Sigmoid colon (tissue), 6 donors: ENCODE measurements at regions not wholly inside any gene's neighbourhood (a gene's known extent, or its start where the extent isn't known, plus 50 kb on each side); places are given as distances from the start of the nearest gene placed in this dataset.

Experiments
- DNase-seq: peaks from one replicate; pipeline ENCODE4 v3.0.0-alpha.2; 2019
- H3K27ac ChIP-seq, 4 donors: fragments of 200-600 bp; sonication (generic); one replicate each; pipeline ENCODE4 v1.5.1; 2016 to 2019; ENCODE audit warnings: mild to moderate bottlenecking in 1 of 4
- H3K27me3 ChIP-seq, 3 donors: fragments of 200-600 bp; sonication (generic); one replicate each; pipeline ENCODE4 v1.5.1; 2019; ENCODE audit warnings: mild to moderate bottlenecking in 1 of 3
- H3K36me3 ChIP-seq, 4 donors: fragments of 200-600 bp; sonication (generic); one replicate each; pipeline ENCODE4 v1.5.1; 2016 to 2019
- H3K4me1 ChIP-seq, 4 donors: fragments of 200-600 bp; sonication (generic); one replicate each; pipeline ENCODE4 v1.5.1; 2017 to 2019
- H3K4me3 ChIP-seq, 4 donors: fragments of 200-600 bp; sonication (generic); one replicate each; pipeline ENCODE4 v1.5.1; 2017 to 2019; ENCODE audit warnings: mild to moderate bottlenecking in 2 of 4, moderate library complexity in 1 of 4
- H3K9me3 ChIP-seq, 4 donors: fragments of 200-600 bp in 3 of 4; sonication (generic) in 3 of 4; one replicate each; pipeline versions ENCODE4 v1.5.1 to v1.6.1; 2013 to 2019
- EP300 ChIP-seq, 4 donors: sonication (generic); formaldehyde crosslinking; IDR thresholded peaks; one replicate each; pipeline ENCODE4 v1.6.1; 2017; ENCODE audit warnings: antibody characterized with exemption in 4 of 4
- POLR2A ChIP-seq, 2 donors: fragments of 450-650 bp; IDR thresholded peaks; one replicate each; pipeline ENCODE4 v1.6.1; 2016; ENCODE audit warnings: antibody characterized with exemption in 2 of 2, mild to moderate bottlenecking in 2 of 2, moderate library complexity in 2 of 2
- POLR2AphosphoS5 ChIP-seq, 4 donors: sonication (generic); formaldehyde crosslinking; IDR thresholded peaks; one replicate each; pipeline ENCODE4 v1.6.1; 2017; ENCODE audit warnings: antibody characterized with exemption in 4 of 4
- WGBS, 2 donors: extraction: QIAGEN DNeasy Blood & Tissue Kit; methylation state at CpG; one replicate each; pipeline ENCODE4 v1.1.7; 2013; 5-methylcytosine and 5-hydroxymethylcytosine counted together
- intact Hi-C: fragments of 100-400 bp; cut with DNase I; formaldehyde crosslinking; loops from one replicate; pipeline ENCODE4 v1.15.1; 2023
- TF ChIP-seq, protein P1 (sequence below), 4 experiments: fragments of 450-650 bp in 3 of 4; fragments of 200-600 bp in 1 of 4; IDR thresholded peaks; one replicate each; pipeline ENCODE4 v1.5.1; 2016 to 2019; ENCODE audit warnings: antibody characterized with exemption in 4 of 4, mild to moderate bottlenecking in 3 of 4, moderate library complexity in 2 of 4
- donor health status: healthy with polysubstance abuse.
- donor health status: healthy.

GRCh38 chr7:109282726-109283125 is 713.1 kb downstream of the DNAJB9 start:
- H3K4me3 ChIP-seq, result no peak overlapping the region
- no peaks in the 10 kb centered on the region for H3K36me3 ChIP-seq
- no peaks in the 10 kb centered on the region for H3K27me3 ChIP-seq
- H3K4me1 ChIP-seq, result no peaks in the 10 kb centered on the region
- peaks cover 0 to 15% (median 0%) of the 10 kb centered on the region in 4 donors for H3K9me3 ChIP-seq
- no peak for TF ChIP-seq POLR2AphosphoS5 (IDR thresholded peaks at IDR 0.05)
- TF ChIP-seq, protein P1, sequence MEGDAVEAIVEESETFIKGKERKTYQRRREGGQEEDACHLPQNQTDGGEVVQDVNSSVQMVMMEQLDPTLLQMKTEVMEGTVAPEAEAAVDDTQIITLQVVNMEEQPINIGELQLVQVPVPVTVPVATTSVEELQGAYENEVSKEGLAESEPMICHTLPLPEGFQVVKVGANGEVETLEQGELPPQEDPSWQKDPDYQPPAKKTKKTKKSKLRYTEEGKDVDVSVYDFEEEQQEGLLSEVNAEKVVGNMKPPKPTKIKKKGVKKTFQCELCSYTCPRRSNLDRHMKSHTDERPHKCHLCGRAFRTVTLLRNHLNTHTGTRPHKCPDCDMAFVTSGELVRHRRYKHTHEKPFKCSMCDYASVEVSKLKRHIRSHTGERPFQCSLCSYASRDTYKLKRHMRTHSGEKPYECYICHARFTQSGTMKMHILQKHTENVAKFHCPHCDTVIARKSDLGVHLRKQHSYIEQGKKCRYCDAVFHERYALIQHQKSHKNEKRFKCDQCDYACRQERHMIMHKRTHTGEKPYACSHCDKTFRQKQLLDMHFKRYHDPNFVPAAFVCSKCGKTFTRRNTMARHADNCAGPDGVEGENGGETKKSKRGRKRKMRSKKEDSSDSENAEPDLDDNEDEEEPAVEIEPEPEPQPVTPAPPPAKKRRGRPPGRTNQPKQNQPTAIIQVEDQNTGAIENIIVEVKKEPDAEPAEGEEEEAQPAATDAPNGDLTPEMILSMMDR (IDR thresholded peaks at IDR 0.05), result no peak
- TF ChIP-seq EP300 (IDR thresholded peaks at IDR 0.05), result no peak
- TF ChIP-seq POLR2A (IDR thresholded peaks at IDR 0.05), result no peak
- intact Hi-C loops, result no loop called here
- no peak overlapping the region for H3K27ac ChIP-seq
- DNase-seq, result no peak

- 65 to 67% methylated on average over 1 of the region's 1 CpG for WGBS, 2 donors
- no peak for DNase-seq
- Histone ChIP-seq H3K4me1 (no peaks in the 10 kb centered on the region), H3K27me3 (no peaks in the 10 kb centered on the region), H3K9me3 (peaks cover 0 to 14% (median 0%) of the 10 kb centered on the region in 4 donors), H3K36me3 (no peaks in the 10 kb centered on the region), H3K27ac (no peak overlapping the region), H3K4me3 (no peak overlapping the region)
- TF ChIP-seq EP300 (IDR thresholded peaks at IDR 0.05) (no peak), POLR2AphosphoS5 (IDR thresholded peaks at IDR 0.05) (no peak), POLR2A (IDR thresholded peaks at IDR 0.05) (no peak)
- TF ChIP-seq, protein P1 (IDR thresholded peaks at IDR 0.05), result no peak
- intact Hi-C loops, result no loop called here
These were observed 715.3 kb downstream of the DNAJB9 start for GRCh38 chr7:109284943-109285342.

GRCh38 chr7:109295158-109295557 is 725.5 kb downstream of the DNAJB9 start:
- no peak overlapping the region for H3K27ac ChIP-seq
- no peaks in the 10 kb centered on the region for H3K4me1 ChIP-seq
- peaks cover 0 to 6% (median 0%) of the 10 kb centered on the region in 4 donors for H3K9me3 ChIP-seq
- intact Hi-C loops, result no loop called here
- 53 to 68% methylated on average over 2 of the region's 2 CpGs for WGBS, 2 donors
- TF ChIP-seq EP300 (IDR thresholded peaks at IDR 0.05), result no peak
- no peak for TF ChIP-seq POLR2A (IDR thresholded peaks at IDR 0.05)
- H3K4me3 ChIP-seq, result no peak overlapping the region
- no peaks in the 10 kb centered on the region for H3K36me3 ChIP-seq
- no peak for DNase-seq
- H3K27me3 ChIP-seq, result no peaks in the 10 kb centered on the region

DNA sequence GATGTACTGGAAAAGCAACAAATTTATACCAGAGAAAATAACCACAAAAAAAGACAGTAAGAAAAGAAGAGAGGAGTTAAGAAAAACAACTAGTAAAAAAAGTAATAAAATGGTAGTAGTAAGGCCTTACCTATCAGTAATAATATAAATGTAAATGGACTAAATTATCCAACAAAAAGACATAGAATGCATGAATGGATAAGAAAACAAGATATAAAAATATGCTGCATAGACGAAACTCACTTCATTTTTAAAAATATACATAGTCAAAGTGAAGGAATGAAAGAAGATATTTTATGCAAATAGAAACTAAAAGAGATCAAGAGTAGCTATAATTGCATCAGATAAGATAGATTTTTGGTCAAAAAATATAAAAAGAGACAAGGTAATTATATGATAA is 739.1 kb downstream of the DNAJB9 start:
- H3K27me3 ChIP-seq, result no peaks in the 10 kb centered on the region
- no peak overlapping the region for H3K27ac ChIP-seq
- no peak for TF ChIP-seq POLR2AphosphoS5 (IDR thresholded peaks at IDR 0.05)
- TF ChIP-seq EP300 (IDR thresholded peaks at IDR 0.05), result no peak
- TF ChIP-seq, protein P1 (IDR thresholded peaks at IDR 0.05), result no peak
- no peak for TF ChIP-seq POLR2A (IDR thresholded peaks at IDR 0.05)
- no peaks in the 10 kb centered on the region for H3K36me3 ChIP-seq
- H3K4me3 ChIP-seq, result no peak overlapping the region
- no peak for DNase-seq
- peaks cover 0 to 6% (median 4%) of the 10 kb centered on the region in 4 donors for H3K9me3 ChIP-seq
- H3K4me1 ChIP-seq, result no peaks in the 10 kb centered on the region
- WGBS, 2 donors, result 79 to 82% methylated on average over 1 of the region's 1 CpG
- intact Hi-C loops, result no loop called here

DNA sequence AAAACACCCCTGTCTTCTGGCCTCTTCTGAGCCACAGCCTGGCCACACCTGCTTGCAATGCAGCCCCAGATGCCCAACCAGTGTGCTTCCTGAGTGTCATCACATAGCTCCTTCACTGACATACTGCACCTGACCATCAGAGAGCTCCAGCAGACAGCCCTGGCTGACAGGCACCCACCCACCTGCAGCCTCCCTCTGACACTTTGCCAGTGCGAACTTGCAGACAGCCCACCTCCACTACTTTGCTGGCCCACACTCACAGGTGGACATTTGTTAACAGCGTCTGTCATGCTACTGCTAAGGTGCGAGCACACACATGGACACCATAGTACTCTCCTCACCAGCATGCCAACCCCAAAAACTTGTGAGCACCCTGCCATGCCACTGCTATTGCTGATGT is 740.1 kb downstream of the DNAJB9 start:
- no peak for DNase-seq
- H3K9me3 ChIP-seq, result peaks cover 0 to 6% (median 4%) of the 10 kb centered on the region in 4 donors
- H3K4me1 ChIP-seq, result no peaks in the 10 kb centered on the region
- no peak overlapping the region for H3K4me3 ChIP-seq
- H3K36me3 ChIP-seq, result no peaks in the 10 kb centered on the region
- intact Hi-C loops, result no loop called here
- TF ChIP-seq POLR2A (IDR thresholded peaks at IDR 0.05), result no peak
- no peak for TF ChIP-seq EP300 (IDR thresholded peaks at IDR 0.05)
- no peak for TF ChIP-seq POLR2AphosphoS5 (IDR thresholded peaks at IDR 0.05)
- TF ChIP-seq, protein P1 (IDR thresholded peaks at IDR 0.05), result no peak
- H3K27me3 ChIP-seq, result no peaks in the 10 kb centered on the region
- no peak overlapping the region for H3K27ac ChIP-seq
- 93 to 95% methylated on average over 3 of the region's 3 CpGs for WGBS, 2 donors
